ENCODE measurements at regions not wholly inside any gene's neighbourhood (a gene's known extent, or its start where the extent isn't known, plus 50 kb on each side); places are given as distances from the start of the nearest gene placed in this dataset.
"Not testable (repeated sequence)": the region's sequence is repeated elsewhere in the genome, so short reads cannot be mapped to it uniquely, and the experiment has no call there.

DNA sequence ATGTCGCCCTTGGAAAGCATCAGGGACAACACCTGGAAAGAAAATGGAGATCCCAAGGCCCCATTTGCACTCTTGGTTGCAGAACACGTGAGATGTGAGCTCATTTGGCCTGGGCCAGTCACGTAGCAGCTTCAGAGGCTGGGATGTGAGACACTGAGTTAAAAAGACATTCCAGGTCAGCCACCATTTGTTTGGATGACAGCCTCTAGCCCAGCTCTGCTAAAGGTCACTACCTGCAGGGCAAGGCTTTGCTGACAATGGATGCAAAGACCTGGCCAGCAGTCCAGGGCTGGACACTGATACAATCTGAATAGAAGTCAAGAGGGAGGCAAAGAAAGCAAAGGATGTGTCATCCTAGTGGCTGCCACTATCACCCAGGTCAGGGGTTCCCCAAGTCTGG lies 83.9 kb upstream of the LRPPRC start:
- peak; percentile 20 for DNase-seq (ENCODE audit: low spot score)
- in situ Hi-C loops (cut with HindIII; ENCODE audit: low sequenced_read_pairs), result no loop called here

DNA sequence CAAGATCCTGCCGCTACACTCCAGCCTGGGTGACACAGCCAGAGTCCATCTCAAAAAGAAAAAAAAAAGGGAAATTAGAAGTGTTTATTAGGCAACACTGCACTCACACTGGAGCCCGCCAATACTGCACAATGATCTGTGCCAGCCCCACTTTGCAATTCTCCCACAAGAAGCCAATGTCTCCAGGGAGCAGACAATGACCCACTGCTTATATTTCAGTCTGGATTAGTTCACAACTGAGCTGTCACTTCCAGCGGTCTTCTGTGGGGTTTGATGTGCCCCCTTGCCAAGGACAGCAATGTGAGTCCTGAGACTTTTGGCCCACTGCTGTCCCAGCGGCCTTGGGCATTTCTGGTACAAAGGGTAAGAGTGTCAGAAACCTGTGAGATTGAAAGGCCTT lies 85.6 kb upstream of the PPM1B start:
- in situ Hi-C loops (cut with HindIII; ENCODE audit: low sequenced_read_pairs), result no loop called here
- DNase-seq (ENCODE audit: low spot score), result peak; percentile 27

DNA sequence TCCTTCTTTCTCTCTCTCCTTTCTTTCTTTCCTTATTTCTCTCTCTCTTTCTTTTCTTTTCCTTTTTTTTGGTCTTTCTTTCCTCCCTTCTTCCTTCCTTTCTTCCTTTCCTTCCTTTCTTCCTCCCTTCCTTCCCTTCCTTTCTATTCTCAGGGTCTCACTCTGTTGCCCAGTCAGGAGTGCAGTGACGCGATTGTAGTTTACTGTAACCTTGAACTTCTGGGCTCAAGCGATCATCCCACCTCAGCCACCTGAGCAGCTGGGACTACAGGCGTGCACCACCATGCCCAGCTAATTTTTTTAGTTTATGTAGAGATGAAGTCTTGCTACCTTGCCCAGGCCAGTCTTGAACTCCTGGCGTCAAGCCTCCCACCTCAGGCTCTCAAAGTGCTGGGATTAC lies 83.8 kb upstream of the PPM1B start:
- in situ Hi-C loops (cut with HindIII; ENCODE audit: low sequenced_read_pairs), result no loop called here
- DNase-seq (ENCODE audit: low spot score), result no peak

DNA sequence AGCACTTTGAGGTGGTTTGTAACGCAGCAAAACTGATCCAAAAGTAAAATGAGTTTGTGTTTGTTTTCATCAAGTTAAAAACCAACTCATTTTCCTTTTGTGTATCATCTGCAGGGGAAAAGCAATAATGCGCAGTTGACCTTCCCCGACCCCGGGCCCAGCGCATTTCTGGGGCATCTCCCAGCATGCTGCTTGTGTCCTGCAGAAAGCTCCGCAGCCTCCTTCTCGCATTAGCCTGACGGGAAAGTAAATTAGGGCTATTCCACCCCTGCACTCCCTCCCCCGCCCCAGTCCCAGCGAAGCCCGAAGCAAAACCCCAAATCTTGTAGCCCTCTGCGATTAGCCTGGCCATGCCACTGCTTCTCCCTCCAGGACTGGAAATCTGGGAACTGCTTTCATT lies 82.0 kb upstream of the PPM1B start:
- in situ Hi-C loops (cut with HindIII; ENCODE audit: low sequenced_read_pairs), result no loop called here
- peak; percentile 50 for DNase-seq (ENCODE audit: low spot score)

DNA sequence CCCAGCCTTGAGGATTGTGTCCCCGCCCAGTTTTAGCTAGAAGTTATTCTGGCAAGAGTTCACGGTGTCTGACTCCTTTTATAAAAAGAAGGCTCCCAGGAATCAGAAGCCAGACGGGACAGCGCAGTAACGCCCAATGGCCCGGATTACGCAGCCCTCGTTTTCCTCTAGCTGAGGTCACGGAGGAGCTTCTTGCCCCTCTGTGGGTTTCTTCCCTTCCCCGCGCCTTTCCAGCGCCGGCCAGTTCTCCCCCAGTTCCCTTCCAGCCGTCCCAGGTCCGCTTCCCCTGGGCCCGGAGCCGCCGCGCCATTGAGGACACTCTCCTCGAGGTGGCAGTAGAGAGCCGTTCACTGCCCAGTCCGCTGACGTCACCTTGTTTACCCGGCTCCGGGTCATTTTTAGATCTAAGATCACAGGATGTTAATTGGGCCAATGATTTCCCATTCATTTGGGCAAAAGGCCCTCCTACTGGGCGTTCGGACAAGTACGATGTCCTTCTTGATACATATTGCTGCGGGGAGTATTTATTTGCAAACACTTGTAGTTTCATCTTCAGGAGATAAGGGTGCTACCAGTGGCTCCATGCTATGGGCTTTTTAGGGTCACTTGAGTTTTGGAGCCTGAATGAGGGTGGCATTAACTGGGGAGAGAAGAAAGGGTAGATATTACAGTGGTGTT lies 81.5 kb upstream of the PPM1B start:
- DNase-seq (ENCODE audit: low spot score), result peak; percentile 96
- in situ Hi-C loops (cut with HindIII; ENCODE audit: low sequenced_read_pairs), result no loop called here

DNA sequence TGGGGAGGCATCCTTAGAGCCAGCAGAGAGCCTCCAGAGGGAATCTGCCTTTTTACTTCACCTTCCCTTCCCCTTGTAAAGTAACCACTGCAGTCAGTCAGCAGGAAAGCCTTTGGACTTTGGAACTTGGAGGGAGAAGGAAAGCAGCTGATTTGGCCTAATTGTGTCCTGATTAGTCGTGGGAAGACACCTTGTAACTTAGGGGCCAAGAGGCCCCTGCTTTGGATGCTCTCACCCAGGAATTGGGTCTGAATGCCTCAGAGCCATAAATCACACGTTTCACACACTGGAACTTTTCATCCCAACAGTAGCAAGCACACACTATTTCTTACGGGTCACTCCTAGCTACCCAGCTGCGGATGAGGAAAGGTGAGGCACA lies 81.0 kb upstream of the PPM1B start:
- in situ Hi-C loops (cut with HindIII; ENCODE audit: low sequenced_read_pairs), result no loop called here
- DNase-seq (ENCODE audit: low spot score), result no peak

DNA sequence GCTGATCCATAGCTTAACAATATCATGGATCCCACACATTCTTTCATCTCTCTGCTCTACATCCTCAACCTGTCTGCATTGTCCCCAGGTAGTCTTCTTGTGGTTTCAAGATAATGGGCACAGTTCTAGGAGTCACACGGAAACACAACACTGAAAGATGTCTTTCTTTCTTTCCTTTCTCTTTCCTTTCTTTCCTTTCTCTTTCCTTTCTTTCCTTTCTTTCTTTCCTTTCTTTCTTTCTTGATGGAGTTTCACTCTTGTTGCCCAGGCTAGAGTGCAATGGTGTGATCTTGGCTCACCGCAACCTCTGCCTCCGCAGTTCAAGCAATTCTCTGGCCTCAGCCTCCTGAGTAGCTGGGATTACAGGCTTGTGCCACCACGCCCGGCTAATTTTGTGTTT lies 76.2 kb upstream of the PPM1B start:
- DNase-seq (ENCODE audit: low spot score); in situ Hi-C loops (cut with HindIII; ENCODE audit: low sequenced_read_pairs): not testable (repeated sequence)

DNA sequence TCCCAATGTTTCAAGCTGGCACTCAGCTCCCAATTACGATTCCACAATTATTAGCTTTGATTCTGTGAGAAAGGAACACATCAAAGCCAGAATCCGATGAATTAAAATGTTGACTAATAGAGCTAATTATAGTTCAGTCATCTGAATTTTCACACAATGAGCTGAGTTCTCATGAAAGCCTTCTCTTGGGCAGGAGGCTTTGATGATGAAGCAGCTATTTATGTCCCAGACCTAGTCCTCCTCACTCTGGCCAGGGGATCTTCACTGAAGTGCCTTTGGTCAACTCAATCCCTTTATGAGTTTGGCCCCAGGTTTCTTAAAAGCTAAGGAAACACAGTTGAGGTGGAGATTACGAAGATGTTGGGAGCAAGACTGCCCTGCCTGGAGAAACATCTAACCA lies 74.7 kb upstream of the PPM1B start:
- no peak for DNase-seq (ENCODE audit: low spot score)
- in situ Hi-C loops (cut with HindIII; ENCODE audit: low sequenced_read_pairs), result no loop called here

DNA sequence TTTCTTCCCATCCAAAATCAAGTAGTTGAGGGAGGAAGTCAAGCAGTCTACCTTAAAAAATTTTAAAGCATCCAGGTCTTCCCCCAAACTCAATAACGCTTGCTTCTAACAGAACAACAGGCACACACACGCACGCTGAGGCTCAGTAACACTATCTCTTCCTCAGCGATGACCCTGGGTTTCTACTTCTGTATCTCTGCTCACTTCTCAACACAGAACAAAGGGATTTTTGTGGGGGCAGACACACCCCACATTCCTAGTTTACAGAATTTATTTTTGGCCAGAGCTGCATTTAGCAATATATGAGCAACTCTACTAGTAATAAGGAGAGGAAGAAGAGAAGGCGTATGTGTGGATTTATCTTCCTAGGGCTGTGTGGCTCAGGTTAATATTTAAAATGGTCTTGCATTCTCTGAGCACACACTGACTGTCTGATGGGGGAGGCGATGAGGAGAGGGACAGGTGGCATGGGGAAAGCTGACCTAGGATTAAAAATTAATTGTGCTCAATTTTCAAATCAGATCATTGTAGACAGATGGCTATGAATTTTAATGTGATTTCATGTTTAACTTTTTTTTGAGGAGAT lies 71.3 kb upstream of the PPM1B start:
- no peak for DNase-seq (ENCODE audit: low spot score)
- in situ Hi-C loops (cut with HindIII; ENCODE audit: low sequenced_read_pairs), result no loop called here

DNA sequence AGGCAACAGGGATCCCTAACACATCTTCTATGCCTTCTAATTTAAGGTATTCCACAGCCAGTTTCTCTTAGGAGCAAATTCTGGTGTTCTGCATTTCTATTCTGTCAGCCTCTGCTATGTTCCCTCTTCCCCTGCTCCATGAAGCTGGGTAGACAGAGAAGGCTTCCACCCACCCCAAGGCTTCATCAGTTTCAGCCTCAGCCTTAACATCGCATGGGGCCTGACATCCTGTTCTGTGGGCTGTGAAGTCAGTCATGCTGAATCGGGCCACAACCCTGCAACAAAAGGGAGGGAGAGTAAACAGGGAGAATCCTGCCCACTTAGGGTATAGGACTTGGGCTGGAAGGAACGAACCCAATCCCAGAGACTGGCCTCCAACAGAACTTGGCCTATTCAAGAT lies 70.6 kb upstream of the PPM1B start:
- in situ Hi-C loops (cut with HindIII; ENCODE audit: low sequenced_read_pairs), result no loop called here
- no peak for DNase-seq (ENCODE audit: low spot score)

DNA sequence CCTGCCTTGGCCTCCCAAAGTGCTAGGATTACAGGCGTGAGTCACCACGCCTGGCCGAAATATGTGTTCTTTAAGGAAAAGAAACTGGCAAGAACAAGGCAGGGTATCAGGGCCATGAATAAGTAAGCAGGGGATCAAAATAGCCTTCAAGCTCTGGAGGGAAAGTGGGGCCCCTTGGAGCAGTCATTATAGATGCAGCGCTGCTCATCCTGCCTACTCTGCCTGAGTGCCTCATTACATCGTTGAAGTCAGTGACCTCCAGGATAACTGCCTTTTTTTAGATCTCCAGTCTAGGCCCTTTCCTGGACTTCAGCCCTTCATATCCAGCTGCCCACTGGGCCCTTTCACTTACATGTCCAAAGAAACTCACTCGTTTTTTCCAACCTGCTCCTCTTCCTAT lies 69.8 kb upstream of the PPM1B start:
- DNase-seq (ENCODE audit: low spot score), result no peak
- in situ Hi-C loops (cut with HindIII; ENCODE audit: low sequenced_read_pairs), result no loop called here

DNA sequence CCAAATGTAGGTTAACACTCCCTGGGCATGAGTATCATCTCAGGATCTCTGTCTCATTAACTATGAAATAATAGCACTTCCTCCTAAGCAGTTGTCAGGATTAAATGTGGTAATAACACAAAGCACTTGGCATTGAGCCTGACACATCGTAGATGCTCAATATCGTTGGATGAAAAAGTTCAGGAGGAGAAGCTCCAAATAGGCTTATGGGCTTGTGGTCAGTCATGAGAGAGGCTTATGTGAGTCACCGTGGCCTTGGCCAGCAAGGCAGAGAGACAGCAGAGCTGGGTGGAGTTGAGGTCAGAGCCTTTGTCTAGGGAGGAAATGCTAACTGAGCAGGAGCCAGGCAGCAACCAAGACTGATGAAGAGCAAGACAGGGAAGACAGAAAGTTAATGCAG lies 68.3 kb upstream of the PPM1B start:
- in situ Hi-C loops (cut with HindIII; ENCODE audit: low sequenced_read_pairs), result no loop called here
- no peak for DNase-seq (ENCODE audit: low spot score)

DNA sequence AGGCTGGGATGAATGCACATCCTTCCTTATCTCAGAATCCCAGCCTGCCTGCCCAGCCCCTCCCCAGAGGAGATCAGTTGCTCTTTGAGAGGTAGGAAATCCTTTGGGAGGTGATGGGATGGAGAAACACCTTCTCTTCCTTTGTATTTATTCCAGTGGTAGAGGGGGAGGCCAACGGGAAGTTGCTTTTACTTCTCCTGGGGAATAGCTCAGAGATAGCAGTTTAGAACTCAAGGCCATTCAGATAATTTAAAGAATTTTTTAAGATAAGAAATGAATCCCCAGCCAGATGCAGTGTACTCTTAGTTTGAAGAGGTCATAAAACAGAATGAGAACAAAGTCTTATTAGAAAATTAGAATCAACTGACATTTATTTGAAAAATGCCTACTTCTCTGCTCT lies 67.4 kb upstream of the PPM1B start:
- DNase-seq (ENCODE audit: low spot score), result no peak
- in situ Hi-C loops (cut with HindIII; ENCODE audit: low sequenced_read_pairs), result no loop called here

DNA sequence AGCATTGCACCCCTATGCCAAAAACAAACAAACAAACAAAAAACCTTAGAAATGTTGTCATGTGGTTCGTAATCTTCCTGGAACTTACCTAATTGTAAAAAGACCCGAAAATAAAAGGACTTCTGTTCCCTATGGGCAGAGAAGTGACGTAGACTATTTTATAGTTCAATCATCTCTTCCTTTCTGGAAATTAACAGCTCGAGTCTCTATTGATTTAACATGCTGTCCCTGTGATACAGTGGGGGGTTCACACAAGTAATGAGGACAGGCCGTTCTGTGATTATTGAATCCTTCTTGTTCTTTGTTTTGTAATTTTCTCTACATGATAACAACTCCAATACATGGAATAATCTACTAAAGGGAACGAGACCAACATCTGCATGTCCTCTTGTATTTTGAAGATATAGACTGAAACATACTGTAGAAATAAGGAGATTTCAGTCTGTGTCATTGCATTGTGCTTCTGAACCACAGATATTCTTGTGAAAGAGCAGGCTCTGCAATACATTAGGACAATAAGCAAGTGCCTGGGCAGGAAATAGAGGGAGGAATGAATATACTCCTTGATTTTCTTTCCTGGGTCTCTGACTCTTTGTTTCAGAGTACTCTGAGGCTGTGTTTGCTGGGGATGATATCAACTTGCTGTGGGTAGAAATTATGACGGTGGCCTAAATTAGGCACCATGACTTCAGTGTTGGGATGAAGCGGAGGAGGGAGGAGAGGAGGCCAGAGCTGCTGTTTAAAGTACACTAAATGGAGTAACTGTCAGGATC lies 65.7 kb upstream of the PPM1B start:
- in situ Hi-C loops (cut with HindIII; ENCODE audit: low sequenced_read_pairs), result no loop called here
- DNase-seq (ENCODE audit: low spot score), result no peak

DNA sequence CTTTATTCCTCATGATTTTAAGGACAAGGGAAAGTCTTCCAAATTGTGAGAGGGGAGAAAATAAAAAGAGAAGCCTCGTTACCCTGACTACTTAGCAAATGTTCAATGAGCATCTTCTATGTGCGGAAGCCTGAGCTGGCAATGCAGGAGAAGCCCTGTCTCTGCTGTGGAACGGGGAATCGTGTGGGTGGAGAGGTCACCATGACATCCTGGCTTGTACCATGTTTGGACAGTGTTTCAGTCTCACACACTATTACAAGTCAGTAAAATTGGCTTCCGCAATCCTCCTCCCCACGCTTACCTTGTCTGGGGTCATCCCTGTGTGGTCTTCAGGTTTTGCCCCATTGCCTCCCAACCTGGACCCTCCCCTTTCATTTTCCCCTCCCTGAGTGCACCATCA lies 65.0 kb upstream of the PPM1B start:
- no peak for DNase-seq (ENCODE audit: low spot score)
- in situ Hi-C loops (cut with HindIII; ENCODE audit: low sequenced_read_pairs), result no loop called here

DNA sequence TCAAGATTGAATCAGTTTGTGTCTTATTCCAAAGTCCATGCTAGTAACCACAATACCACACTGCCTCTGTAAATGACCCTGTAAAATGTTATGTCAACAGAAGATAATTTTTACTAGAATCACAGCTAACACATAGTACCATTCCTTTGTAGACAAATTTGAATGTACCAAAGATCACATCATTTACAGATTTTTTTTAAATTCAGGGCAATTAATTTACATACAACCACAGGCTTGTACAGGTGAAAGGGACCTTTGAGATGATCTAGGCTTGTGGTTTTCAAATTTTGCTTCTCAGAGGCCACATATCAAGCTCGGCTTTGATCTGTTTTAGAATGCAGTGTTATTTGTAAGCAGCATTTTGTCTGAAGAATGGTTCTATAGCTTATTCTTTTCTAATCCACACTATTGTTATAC lies 63.8 kb upstream of the PPM1B start:
- no peak for DNase-seq (ENCODE audit: low spot score)
- in situ Hi-C loops (cut with HindIII; ENCODE audit: low sequenced_read_pairs), result no loop called here

DNA sequence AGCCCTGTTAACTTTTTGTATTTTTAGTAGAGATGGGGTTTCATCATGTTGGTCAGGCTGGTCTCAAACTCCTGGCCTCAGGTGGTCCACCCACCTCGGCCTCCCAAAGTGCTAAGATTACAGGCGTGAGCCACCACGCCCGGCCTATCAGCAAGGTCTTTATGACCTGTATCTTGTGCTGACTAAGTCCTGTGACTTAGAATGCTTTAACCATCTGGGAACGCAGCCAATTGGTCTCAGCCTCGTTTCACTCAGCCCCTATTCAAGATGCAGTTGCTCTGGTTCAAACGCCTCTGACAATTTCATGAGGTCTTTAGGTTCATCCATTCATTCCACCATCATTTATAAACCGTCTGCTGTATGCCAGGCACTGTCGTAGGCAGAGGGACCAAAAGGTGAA lies 62.2 kb upstream of the PPM1B start:
- DNase-seq (ENCODE audit: low spot score); in situ Hi-C loops (cut with HindIII; ENCODE audit: low sequenced_read_pairs): not testable (repeated sequence)

DNA sequence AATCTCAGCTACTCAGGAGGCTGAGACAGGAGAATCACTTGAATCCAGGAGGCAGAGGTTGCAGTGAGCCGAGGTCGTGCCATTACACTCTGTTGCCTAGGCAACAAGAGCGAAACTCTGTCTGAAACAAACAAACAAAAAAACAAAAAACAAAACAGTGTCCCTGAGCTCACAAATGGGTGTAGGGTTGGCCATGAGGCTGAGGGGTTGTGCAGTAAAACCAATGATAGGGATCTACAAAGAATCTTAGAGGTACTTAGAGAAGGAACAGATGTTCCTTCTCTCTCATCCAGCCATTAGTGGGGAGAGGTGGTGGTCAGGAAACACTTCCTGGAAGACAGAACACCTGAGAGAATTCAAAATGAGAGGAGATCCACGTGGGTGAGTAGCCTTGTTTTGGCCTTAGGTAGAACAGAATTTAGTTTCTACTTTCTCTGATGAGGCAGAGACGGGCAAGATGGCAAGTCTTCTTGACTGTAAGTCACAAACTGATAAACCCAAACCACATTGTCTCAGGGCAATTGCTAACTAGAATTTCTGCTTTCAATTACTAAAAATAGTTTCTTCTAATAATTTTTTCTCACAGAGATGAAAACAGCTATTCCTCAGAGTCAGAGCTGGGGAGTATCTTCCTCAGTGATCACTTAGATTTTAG lies 61.5 kb upstream of the PPM1B start:
- DNase-seq (ENCODE audit: low spot score), result no peak
- in situ Hi-C loops (cut with HindIII; ENCODE audit: low sequenced_read_pairs), result no loop called here

DNA sequence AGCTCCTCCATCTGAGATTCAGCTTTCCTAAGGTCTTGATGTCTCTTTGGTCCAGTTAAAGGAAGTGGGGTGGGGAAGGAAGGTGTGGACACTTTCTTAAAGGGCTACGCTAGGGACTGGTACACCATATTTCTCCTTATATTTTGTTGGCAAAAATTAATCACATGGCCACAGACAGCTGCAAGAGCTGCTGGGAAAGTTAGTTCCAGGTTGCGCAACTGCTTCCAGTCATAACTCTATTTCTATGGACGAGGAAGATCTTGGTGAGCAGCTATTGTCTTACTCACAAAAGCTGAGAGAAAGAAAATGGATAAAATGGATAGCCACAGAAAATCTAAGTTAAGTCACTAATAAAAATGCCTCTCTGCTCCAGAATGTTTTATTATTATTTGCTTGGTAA lies 60.7 kb upstream of the PPM1B start:
- in situ Hi-C loops (cut with HindIII; ENCODE audit: low sequenced_read_pairs), result no loop called here
- DNase-seq (ENCODE audit: low spot score), result no peak

DNA sequence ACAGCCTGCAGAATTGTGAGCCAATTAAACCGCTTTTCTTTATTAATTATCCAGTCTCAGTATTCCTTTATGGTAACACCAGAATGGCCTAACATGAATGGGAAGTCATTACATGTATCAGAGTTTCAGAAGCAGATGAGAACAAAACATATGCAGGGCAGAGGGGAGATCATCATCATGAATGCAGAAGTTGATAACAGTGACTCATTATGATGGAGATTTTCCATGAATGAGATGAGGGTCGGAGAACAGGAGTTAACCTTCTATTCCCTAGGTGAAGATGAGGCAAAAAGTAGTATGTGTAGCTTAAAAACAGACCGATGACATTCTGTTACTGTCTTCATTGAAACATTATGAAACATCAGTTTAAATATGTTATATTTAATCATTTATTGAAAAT lies 59.5 kb upstream of the PPM1B start:
- no peak for DNase-seq (ENCODE audit: low spot score)
- in situ Hi-C loops (cut with HindIII; ENCODE audit: low sequenced_read_pairs), result no loop called here

All from G401 (cell line).